OCI-LY3 (cell line): ENCODE measurements at regions not wholly inside any gene's neighbourhood (a gene's known extent, or its start where the extent isn't known, plus 50 kb on each side); places are given as distances from the start of the nearest gene placed in this dataset.

Experiments
- H2AFZ ChIP-seq: fragments of 200-600, 300-600 bp; shearing (Covaris generic); 2 replicates; pipeline ENCODE4 v1.6.0; 2014; ENCODE audit warnings: antibody characterized with exemption, low read depth, low read length
- H3K27ac ChIP-seq: fragments of 200-600, 300-600 bp; sonication (generic); 2 replicates; pipeline ENCODE4 v1.5.1; 2014; ENCODE audit warnings: mild to moderate bottlenecking, low read length, moderate library complexity, mixed read lengths
- H3K27me3 ChIP-seq: fragments of 200-600, 300-600 bp; sonication (generic); 2 replicates; pipeline ENCODE4 v1.6.1; 2014; ENCODE audit warnings: low read depth, low read length, mixed read lengths
- H3K36me3 ChIP-seq: fragments of 200-600, 300-600 bp; sonication (generic); replicated peaks from 2 replicates; pipeline ENCODE3; 2014; ENCODE audit warnings: low read depth, low read length, mixed read lengths
- H3K4me1 ChIP-seq: fragments of 300-600, 200-600 bp; sonication (generic); 2 replicates; pipeline ENCODE4 v1.6.1; 2014; ENCODE audit warnings: low read length, mixed read lengths
- H3K4me2 ChIP-seq: fragments of 200-600, 300-600 bp; sonication (generic); 2 replicates; pipeline ENCODE4 v1.6.1; 2014; ENCODE audit warnings: low read length, mixed read lengths
- H3K4me3 ChIP-seq: fragments of 300-600, 200-600 bp; sonication (generic); 2 replicates; pipeline ENCODE4 v1.5.1; 2014; ENCODE audit warnings: antibody characterized with exemption, mild to moderate bottlenecking, low read length, moderate library complexity
- H3K79me2 ChIP-seq: fragments of 300-600, 200-600 bp; shearing (Covaris generic); 2 replicates; pipeline ENCODE4 v1.6.1; 2014; ENCODE audit warnings: mild to moderate bottlenecking, low read length, mixed read lengths
- H3K9ac ChIP-seq: fragments of 300-600, 200-600 bp; shearing (Covaris generic); 2 replicates; pipeline ENCODE4 v1.6.0; 2014; ENCODE audit warnings: mild to moderate bottlenecking, low read length, moderate library complexity
- H3K9me3 ChIP-seq: fragments of 200-600, 300-600 bp; shearing (Covaris generic); 2 replicates; pipeline ENCODE4 v1.6.1; 2014; ENCODE audit warnings: low read length, mixed read lengths; ENCODE audit not compliant: insufficient read depth
- H4K20me1 ChIP-seq: fragments of 200-600, 300-600 bp; sonication (generic); 2 replicates; pipeline ENCODE4 v1.6.1; 2016; ENCODE audit warnings: low read length, mixed read lengths; ENCODE audit not compliant: insufficient read depth
- EZH2phosphoT487 ChIP-seq: fragments of 200-600 bp; shearing (Covaris generic); IDR thresholded peaks from 2 replicates; pipeline ENCODE4 v1.6.1; 2018; ENCODE audit warnings: antibody characterized with exemption, mixed run types, low read depth
- TF ChIP-seq, protein P1 (sequence below): fragments of 200-600, 300-600 bp; sonication (generic); IDR thresholded peaks from 2 replicates; pipeline ENCODE4 v1.5.1; 2014; ENCODE audit warnings: antibody characterized with exemption, low read length, low read depth

DNA sequence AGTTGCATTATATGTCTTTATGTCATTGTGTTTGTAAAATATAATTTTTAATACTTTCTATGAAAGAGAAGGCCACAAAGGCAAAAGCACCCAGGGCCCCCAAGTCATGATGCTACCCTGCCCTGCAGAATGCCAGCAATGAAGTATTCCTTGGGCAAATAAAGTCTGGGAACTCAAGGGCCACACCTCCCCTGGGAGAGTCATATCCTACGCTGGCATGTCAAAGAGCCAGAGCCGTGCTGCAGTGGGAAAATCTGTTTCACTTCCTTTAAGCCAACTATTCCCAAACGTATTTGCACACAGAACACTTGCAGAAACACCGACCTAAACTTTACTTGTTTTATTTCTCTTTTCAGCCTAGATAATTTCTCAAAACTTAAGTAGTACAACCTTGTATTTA, 98.4 kb upstream of the KAZN start:
- no peaks in the 10 kb centered on the region for H3K9me3 ChIP-seq
- H2AFZ ChIP-seq, result no peak overlapping the region
- H3K4me1 ChIP-seq, result no peaks in the 10 kb centered on the region
- no peaks in the 10 kb centered on the region for H3K36me3 ChIP-seq
- no peak overlapping the region for H3K27ac ChIP-seq
- H3K4me3 ChIP-seq, result no peak overlapping the region
- no peaks in the 10 kb centered on the region for H3K79me2 ChIP-seq
- no peaks in the 10 kb centered on the region for H3K27me3 ChIP-seq
- no peak overlapping the region for H3K9ac ChIP-seq
- TF ChIP-seq, protein P1, sequence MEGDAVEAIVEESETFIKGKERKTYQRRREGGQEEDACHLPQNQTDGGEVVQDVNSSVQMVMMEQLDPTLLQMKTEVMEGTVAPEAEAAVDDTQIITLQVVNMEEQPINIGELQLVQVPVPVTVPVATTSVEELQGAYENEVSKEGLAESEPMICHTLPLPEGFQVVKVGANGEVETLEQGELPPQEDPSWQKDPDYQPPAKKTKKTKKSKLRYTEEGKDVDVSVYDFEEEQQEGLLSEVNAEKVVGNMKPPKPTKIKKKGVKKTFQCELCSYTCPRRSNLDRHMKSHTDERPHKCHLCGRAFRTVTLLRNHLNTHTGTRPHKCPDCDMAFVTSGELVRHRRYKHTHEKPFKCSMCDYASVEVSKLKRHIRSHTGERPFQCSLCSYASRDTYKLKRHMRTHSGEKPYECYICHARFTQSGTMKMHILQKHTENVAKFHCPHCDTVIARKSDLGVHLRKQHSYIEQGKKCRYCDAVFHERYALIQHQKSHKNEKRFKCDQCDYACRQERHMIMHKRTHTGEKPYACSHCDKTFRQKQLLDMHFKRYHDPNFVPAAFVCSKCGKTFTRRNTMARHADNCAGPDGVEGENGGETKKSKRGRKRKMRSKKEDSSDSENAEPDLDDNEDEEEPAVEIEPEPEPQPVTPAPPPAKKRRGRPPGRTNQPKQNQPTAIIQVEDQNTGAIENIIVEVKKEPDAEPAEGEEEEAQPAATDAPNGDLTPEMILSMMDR, result no peak
- TF ChIP-seq EZH2phosphoT487, result no peak
- H4K20me1 ChIP-seq, result no peaks in the 10 kb centered on the region
- H3K4me2 ChIP-seq, result no peak overlapping the region

DNA sequence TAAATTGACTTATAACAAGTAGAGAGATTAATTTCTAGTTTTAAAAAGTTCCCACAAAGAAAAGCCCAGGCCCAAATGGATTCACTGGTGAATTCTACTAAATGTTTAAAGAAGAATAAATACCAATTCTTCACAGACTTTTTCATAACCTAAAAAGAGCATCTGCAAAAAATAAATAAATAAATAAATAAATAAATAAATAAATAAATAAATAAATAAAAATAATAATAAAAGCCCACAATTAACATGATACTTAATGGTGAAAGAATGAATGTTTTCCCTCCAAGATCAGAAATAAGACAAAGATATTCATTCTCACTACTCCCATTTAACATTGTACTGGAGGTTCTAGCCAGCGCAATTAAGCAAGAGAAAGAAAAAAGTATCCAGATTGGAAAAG, 97.6 kb upstream of the KAZN start:
- no peak overlapping the region for H3K4me3 ChIP-seq
- H3K27ac ChIP-seq, result no peak overlapping the region

DNA sequence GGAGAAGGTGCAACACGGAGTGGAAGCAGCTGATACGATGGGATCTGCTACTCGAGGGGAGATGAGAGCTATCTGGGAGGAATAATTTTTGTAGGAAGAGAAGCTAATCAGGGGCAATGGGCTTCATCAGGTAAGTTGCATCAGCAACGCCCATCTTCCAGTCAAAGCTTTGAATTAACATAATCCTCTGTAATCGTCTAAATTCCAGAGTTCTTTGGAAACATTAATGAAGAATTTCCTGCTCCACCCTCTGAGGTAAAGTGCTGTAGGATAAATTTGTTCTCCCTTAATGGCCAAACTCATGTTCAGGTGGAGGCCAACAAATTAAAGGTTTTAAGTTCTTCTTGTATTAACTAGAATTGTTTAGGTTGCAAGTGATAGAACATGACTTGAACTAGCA, 94.0 kb upstream of the KAZN start:
- H4K20me1 ChIP-seq, result no peaks in the 10 kb centered on the region
- TF ChIP-seq, protein P1, result no peak
- no peak for TF ChIP-seq EZH2phosphoT487
- H3K4me1 ChIP-seq, result no peaks in the 10 kb centered on the region
- H3K27me3 ChIP-seq, result no peaks in the 10 kb centered on the region
- H3K9me3 ChIP-seq, result no peaks in the 10 kb centered on the region
- no peaks in the 10 kb centered on the region for H3K36me3 ChIP-seq
- no peaks in the 10 kb centered on the region for H3K79me2 ChIP-seq
- no peak overlapping the region for H2AFZ ChIP-seq
- H3K4me3 ChIP-seq, result no peak overlapping the region
- no peak overlapping the region for H3K4me2 ChIP-seq
- H3K9ac ChIP-seq, result no peak overlapping the region
- H3K27ac ChIP-seq, result no peak overlapping the region

More for the DNA sequence above, 97.6 kb upstream of the KAZN start:
- H3K36me3 ChIP-seq, result no peaks in the 10 kb centered on the region
- no peaks in the 10 kb centered on the region for H3K9me3 ChIP-seq
- H4K20me1 ChIP-seq, result no peaks in the 10 kb centered on the region
- no peaks in the 10 kb centered on the region for H3K79me2 ChIP-seq
- H3K9ac ChIP-seq, result no peak overlapping the region
- H3K4me1 ChIP-seq, result no peaks in the 10 kb centered on the region
- H2AFZ ChIP-seq, result no peak overlapping the region
- H3K4me2 ChIP-seq, result no peak overlapping the region
- TF ChIP-seq, protein P1, result no peak
- TF ChIP-seq EZH2phosphoT487, result no peak
- no peaks in the 10 kb centered on the region for H3K27me3 ChIP-seq

DNA sequence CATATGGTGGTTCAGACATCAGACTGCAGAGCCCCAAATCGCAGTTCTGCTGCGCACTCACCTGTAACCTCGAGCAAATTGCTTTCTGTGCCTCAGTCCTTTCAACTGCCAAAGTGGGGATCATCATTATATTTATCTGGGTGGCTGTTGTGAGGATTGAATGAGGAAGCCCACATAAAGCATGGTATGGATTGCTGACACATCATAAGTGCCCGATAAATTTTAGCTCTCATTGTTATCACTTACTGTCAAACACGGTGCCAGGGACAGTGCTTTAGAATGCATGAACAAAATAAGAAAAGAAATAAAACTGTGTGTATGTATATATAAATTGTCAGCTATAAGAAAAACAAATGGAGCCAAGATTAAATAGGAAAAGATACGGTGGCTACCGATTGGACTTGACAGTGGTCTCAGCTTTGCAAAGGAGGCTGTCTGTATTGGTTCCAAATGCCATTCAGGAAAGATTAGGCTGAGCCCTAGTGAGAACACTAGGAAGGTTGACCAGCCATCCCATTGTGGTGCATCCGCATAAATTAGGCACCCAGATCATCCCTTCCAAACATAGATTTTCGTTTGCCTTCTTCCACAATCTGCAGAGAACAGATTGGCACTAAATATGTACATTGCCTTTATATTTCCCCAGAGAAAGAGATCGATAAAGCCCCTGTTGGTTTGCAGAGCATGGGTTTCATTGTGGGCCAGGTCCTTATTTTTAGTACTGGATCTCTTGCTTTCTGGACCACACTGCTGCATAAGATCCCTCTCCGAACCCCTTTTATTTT, 91.8 kb upstream of the KAZN start:
- TF ChIP-seq, protein P1, result no peak
- TF ChIP-seq EZH2phosphoT487, result no peak
- Histone ChIP-seq H3K9ac (no peak overlapping the region), H3K9me3 (no peaks in the 10 kb centered on the region)

More for the DNA sequence above, 91.8 kb upstream of the KAZN start:
- Histone ChIP-seq H4K20me1 (no peaks in the 10 kb centered on the region), H3K4me1 (no peaks in the 10 kb centered on the region), H3K27ac (no peak overlapping the region), H3K36me3 (no peaks in the 10 kb centered on the region), H2AFZ (no peak overlapping the region), H3K4me2 (no peak overlapping the region), H3K4me3 (no peak overlapping the region), H3K79me2 (no peaks in the 10 kb centered on the region), H3K27me3 (no peaks in the 10 kb centered on the region)
